Panc1 (cell line): ENCODE measurements at regions not wholly inside any gene's neighbourhood (a gene's known extent, or its start where the extent isn't known, plus 50 kb on each side); places are given as distances from the start of the nearest gene placed in this dataset.

Source experiments
- ATAC-seq: fragments of 200-7000 bp; cut with Tn5 transposase; 2 replicates; pipeline ENCODE4 v1.9.1; 2020; ENCODE audit warnings: mild to moderate bottlenecking, moderate library complexity
- BruUV-seq: library from RNA; stranded (reverse); fragments of 400-500 nt; replicated peaks from 2 replicates; lab custom pipeline; 2021; lab: Mats Ljungman, UMichigan
- CTCF ChIA-PET: fragments of 300-600 bp; sonication (Branson Sonifier 250); formaldehyde crosslinking; loops from one replicate; lab custom pipeline; 2022; ENCODE audit warnings: antibody characterized with exemption; lab: Charles Lee
- POLR2A ChIA-PET: fragments of 300-600 bp; sonication (Branson Sonifier 250); formaldehyde crosslinking; loops from one replicate; lab custom pipeline; 2022; ENCODE audit warnings: antibody characterized with exemption; lab: Charles Lee
- DNase-seq: peaks from one replicate; pipeline ENCODE4 v3.0.0-alpha.2; 2010; ENCODE audit warnings: low read depth, low spot score
- H3K27ac ChIP-seq: 2 replicates; pipeline ENCODE4 v1.5.1; 2011; ENCODE audit warnings: mild to moderate bottlenecking, low read length, inconsistent platforms
- H3K27me3 ChIP-seq: fragments of 200-500 bp; sonication (Bioruptor generic); 2 replicates; pipeline ENCODE4 v1.6.0; 2014; ENCODE audit warnings: low read length, inconsistent platforms; ENCODE audit not compliant: control insufficient read depth, insufficient read depth
- H3K36me3 ChIP-seq: fragments of 200-500 bp; sonication (Bioruptor generic); 2 replicates; pipeline ENCODE4 v1.5.1; 2014; ENCODE audit warnings: inconsistent platforms, mild to moderate bottlenecking, low read length, moderate library complexity; ENCODE audit not compliant: control insufficient read depth, insufficient read depth
- H3K4me1 ChIP-seq: 2 replicates; pipeline ENCODE4 v1.5.1; 2011; ENCODE audit warnings: inconsistent platforms, mild to moderate bottlenecking, low read length, moderate library complexity; ENCODE audit not compliant: control insufficient read depth, insufficient read depth
- H3K4me3 ChIP-seq, 2 experiments: 2 replicates each; pipeline ENCODE4 v1.5.1; 2011 to 2012; ENCODE audit warnings: low read depth in 2 of 2, low read length in 2 of 2, mild to moderate bottlenecking in 2 of 2, inconsistent platforms in 1 of 2, moderate library complexity in 1 of 2
- H3K9me3 ChIP-seq: fragments of 200-500 bp; sonication (Bioruptor generic); 2 replicates; pipeline ENCODE4 v1.5.1; 2014; ENCODE audit warnings: low read depth, mild to moderate bottlenecking, inconsistent platforms, low read length, moderate library complexity; ENCODE audit not compliant: control insufficient read depth, insufficient read depth
- CTCF ChIP-seq: fragments of 450-650 bp; IDR thresholded peaks from 2 replicates; pipeline ENCODE4 v1.5.1; 2017; ENCODE audit warnings: mild to moderate bottlenecking
- POLR2AphosphoS5 ChIP-seq: IDR thresholded peaks from 2 replicates; pipeline ENCODE4 v1.6.1; 2012; ENCODE audit warnings: mild to moderate bottlenecking, low read depth, low read length, moderate library complexity
- REST ChIP-seq, 2 experiments: IDR thresholded peaks; 2 replicates each; pipeline ENCODE4 v1.6.1; 2011 to 2012; ENCODE audit warnings: low read depth in 2 of 2, control low read depth in 1 of 2, low read length in 1 of 2, mild to moderate bottlenecking in 1 of 2, moderate library complexity in 1 of 2; ENCODE audit not compliant: insufficient read depth in 1 of 2
- SIN3A ChIP-seq: IDR thresholded peaks from 2 replicates; pipeline ENCODE4 v1.6.1; 2012; ENCODE audit warnings: low read depth, mild to moderate bottlenecking, low read length, moderate library complexity, borderline replicate concordance; ENCODE audit not compliant: insufficient read depth
- TCF7L2 ChIP-seq: IDR thresholded peaks from 2 replicates; pipeline ENCODE4 v1.6.1; 2011; ENCODE audit warnings: mild to moderate bottlenecking, low read depth, low read length, inconsistent platforms
- in situ Hi-C: cut with HindIII; loops from 2 replicates; pipeline ENCODE4 v1.10.0; 2016; ENCODE audit warnings: low sequenced_read_pairs, low pct_unique_long_range_greater_than_20kb
- intact Hi-C: fragments of 100-400 bp; cut with micrococcal nuclease; formaldehyde crosslinking; loops from one replicate; pipeline ENCODE4 v1.10.0; 2022; ENCODE audit not compliant: unreplicated experiment

- ATAC-seq (no peak), DNase-seq (no peak)
- Histone ChIP-seq H3K36me3 (no peaks in the 10 kb centered on the region), H3K4me3 (no peak overlapping the region), H3K27ac (no peak overlapping the region), H3K9me3 (no peaks in the 10 kb centered on the region; the same call in 1 of the 2 replicates), H3K4me1 (no peaks in the 10 kb centered on the region), H3K27me3 (peaks cover 4% of the 10 kb centered on the region; the same call in 1 of the 2 replicates)
- TF ChIP-seq SIN3A (no peak), CTCF (no peak), REST (IDR thresholded peaks at IDR 0.05; ENCODE audit: insufficient read depth in 1 of 2, low read depth in 2 of 2, low read length in 1 of 2) (no peak), TCF7L2 (no peak), POLR2AphosphoS5 (no peak)
- in situ Hi-C loops: no loop called here
- ChIA-PET CTCF (no interaction called here), POLR2A (no interaction called here)
- no TSS peak for BruUV-seq
- intact Hi-C loops: no loop called here
Measured at GRCh38 chr1:5394111-5394510, 598.1 kb downstream of the NPHP4 start.

- no peaks in the 10 kb centered on the region; the same call in 1 of the 2 replicates for H3K9me3 ChIP-seq
- ATAC-seq (no peak), DNase-seq (no peak)
- peaks cover 5% of the 10 kb centered on the region; the same call in 1 of the 2 replicates for H3K27me3 ChIP-seq
- CTCF ChIA-PET: no interaction called here
- TF ChIP-seq POLR2AphosphoS5 (no peak), CTCF (no peak), SIN3A (no peak), REST (IDR thresholded peaks at IDR 0.05; ENCODE audit: insufficient read depth in 1 of 2, low read depth in 2 of 2, low read length in 1 of 2) (no peak), TCF7L2 (no peak)
- H3K27ac ChIP-seq: no peak overlapping the region
- H3K4me1 ChIP-seq: no peaks in the 10 kb centered on the region
- no TSS peak for BruUV-seq
- intact Hi-C loops: no loop called here
- in situ Hi-C loops: no loop called here
- POLR2A ChIA-PET: no interaction called here
- H3K36me3 ChIP-seq: no peaks in the 10 kb centered on the region
- H3K4me3 ChIP-seq: no peak overlapping the region
Measured at GRCh38 chr1:5393603-5394002, 598.6 kb downstream of the NPHP4 start.
